Panc1 (cell line): ENCODE measurements at regions not wholly inside any gene's neighbourhood (a gene's known extent, or its start where the extent isn't known, plus 50 kb on each side); places are given as distances from the start of the nearest gene placed in this dataset.

ENCODE experiments used
- ATAC-seq: fragments of 200-7000 bp; cut with Tn5 transposase; 2 replicates; pipeline ENCODE4 v1.9.1; 2020; ENCODE audit warnings: mild to moderate bottlenecking, moderate library complexity
- BruUV-seq: library from RNA; stranded (reverse); fragments of 400-500 nt; replicated peaks from 2 replicates; lab custom pipeline; 2021; lab: Mats Ljungman, UMichigan
- CTCF ChIA-PET: fragments of 300-600 bp; sonication (Branson Sonifier 250); formaldehyde crosslinking; loops from one replicate; lab custom pipeline; 2022; ENCODE audit warnings: antibody characterized with exemption; lab: Charles Lee
- POLR2A ChIA-PET: fragments of 300-600 bp; sonication (Branson Sonifier 250); formaldehyde crosslinking; loops from one replicate; lab custom pipeline; 2022; ENCODE audit warnings: antibody characterized with exemption; lab: Charles Lee
- DNase-seq: peaks from one replicate; pipeline ENCODE4 v3.0.0-alpha.2; 2010; ENCODE audit warnings: low read depth, low spot score
- H3K27ac ChIP-seq: 2 replicates; pipeline ENCODE4 v1.5.1; 2011; ENCODE audit warnings: mild to moderate bottlenecking, low read length, inconsistent platforms
- H3K27me3 ChIP-seq: fragments of 200-500 bp; sonication (Bioruptor generic); 2 replicates; pipeline ENCODE4 v1.6.0; 2014; ENCODE audit warnings: low read length, inconsistent platforms; ENCODE audit not compliant: control insufficient read depth, insufficient read depth
- H3K36me3 ChIP-seq: fragments of 200-500 bp; sonication (Bioruptor generic); 2 replicates; pipeline ENCODE4 v1.5.1; 2014; ENCODE audit warnings: inconsistent platforms, mild to moderate bottlenecking, low read length, moderate library complexity; ENCODE audit not compliant: control insufficient read depth, insufficient read depth
- H3K4me1 ChIP-seq: 2 replicates; pipeline ENCODE4 v1.5.1; 2011; ENCODE audit warnings: inconsistent platforms, mild to moderate bottlenecking, low read length, moderate library complexity; ENCODE audit not compliant: control insufficient read depth, insufficient read depth
- H3K4me3 ChIP-seq, 2 experiments: 2 replicates each; pipeline ENCODE4 v1.5.1; 2011 to 2012; ENCODE audit warnings: low read depth in 2 of 2, low read length in 2 of 2, mild to moderate bottlenecking in 2 of 2, inconsistent platforms in 1 of 2, moderate library complexity in 1 of 2
- H3K9me3 ChIP-seq: fragments of 200-500 bp; sonication (Bioruptor generic); 2 replicates; pipeline ENCODE4 v1.5.1; 2014; ENCODE audit warnings: low read depth, mild to moderate bottlenecking, inconsistent platforms, low read length, moderate library complexity; ENCODE audit not compliant: control insufficient read depth, insufficient read depth
- POLR2AphosphoS5 ChIP-seq: IDR thresholded peaks from 2 replicates; pipeline ENCODE4 v1.6.1; 2012; ENCODE audit warnings: mild to moderate bottlenecking, low read depth, low read length, moderate library complexity
- REST ChIP-seq, 2 experiments: IDR thresholded peaks; 2 replicates each; pipeline ENCODE4 v1.6.1; 2011 to 2012; ENCODE audit warnings: low read depth in 2 of 2, control low read depth in 1 of 2, low read length in 1 of 2, mild to moderate bottlenecking in 1 of 2, moderate library complexity in 1 of 2; ENCODE audit not compliant: insufficient read depth in 1 of 2
- SIN3A ChIP-seq: IDR thresholded peaks from 2 replicates; pipeline ENCODE4 v1.6.1; 2012; ENCODE audit warnings: low read depth, mild to moderate bottlenecking, low read length, moderate library complexity, borderline replicate concordance; ENCODE audit not compliant: insufficient read depth
- TCF7L2 ChIP-seq: IDR thresholded peaks from 2 replicates; pipeline ENCODE4 v1.6.1; 2011; ENCODE audit warnings: mild to moderate bottlenecking, low read depth, low read length, inconsistent platforms
- in situ Hi-C: cut with HindIII; loops from 2 replicates; pipeline ENCODE4 v1.10.0; 2016; ENCODE audit warnings: low sequenced_read_pairs, low pct_unique_long_range_greater_than_20kb
- intact Hi-C: fragments of 100-400 bp; cut with micrococcal nuclease; formaldehyde crosslinking; loops from one replicate; pipeline ENCODE4 v1.10.0; 2022; ENCODE audit not compliant: unreplicated experiment
- TF ChIP-seq, protein P1 (sequence below): fragments of 450-650 bp; IDR thresholded peaks from 2 replicates; pipeline ENCODE4 v1.5.1; 2017; ENCODE audit warnings: mild to moderate bottlenecking

DNA sequence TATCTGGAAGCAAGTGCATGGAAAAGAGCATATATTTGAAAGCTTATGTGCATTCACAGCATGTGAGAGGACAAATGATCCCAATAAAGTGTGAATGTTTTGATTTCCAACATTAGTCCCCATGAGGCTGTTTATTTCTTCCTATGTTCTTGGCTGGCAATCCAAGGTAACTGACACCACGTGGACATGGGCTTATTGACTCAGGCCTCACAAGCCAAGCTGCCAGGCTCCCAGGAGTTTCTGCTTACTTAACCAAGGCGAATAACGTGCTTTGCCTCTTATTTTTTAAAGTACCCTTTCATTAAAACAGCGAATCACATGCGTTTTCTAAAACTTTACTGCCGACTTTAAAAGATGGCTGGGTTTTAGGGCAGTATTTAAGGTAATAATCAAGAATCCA lies 441.7 kb downstream of the FUT8 start:
- Histone ChIP-seq H3K4me1 (no peaks in the 10 kb centered on the region), H3K27ac (no peak overlapping the region), H3K36me3 (no peaks in the 10 kb centered on the region), H3K27me3 (no peaks in the 10 kb centered on the region), H3K4me3 (no peak overlapping the region), H3K9me3 (no peaks in the 10 kb centered on the region)
- in situ Hi-C loops, result no loop called here
- ATAC-seq (no peak), DNase-seq (no peak)
- ChIA-PET POLR2A (no interaction called here), CTCF (no interaction called here)
- intact Hi-C loops, result no loop called here
- no TSS peak for BruUV-seq
- TF ChIP-seq, protein P1, sequence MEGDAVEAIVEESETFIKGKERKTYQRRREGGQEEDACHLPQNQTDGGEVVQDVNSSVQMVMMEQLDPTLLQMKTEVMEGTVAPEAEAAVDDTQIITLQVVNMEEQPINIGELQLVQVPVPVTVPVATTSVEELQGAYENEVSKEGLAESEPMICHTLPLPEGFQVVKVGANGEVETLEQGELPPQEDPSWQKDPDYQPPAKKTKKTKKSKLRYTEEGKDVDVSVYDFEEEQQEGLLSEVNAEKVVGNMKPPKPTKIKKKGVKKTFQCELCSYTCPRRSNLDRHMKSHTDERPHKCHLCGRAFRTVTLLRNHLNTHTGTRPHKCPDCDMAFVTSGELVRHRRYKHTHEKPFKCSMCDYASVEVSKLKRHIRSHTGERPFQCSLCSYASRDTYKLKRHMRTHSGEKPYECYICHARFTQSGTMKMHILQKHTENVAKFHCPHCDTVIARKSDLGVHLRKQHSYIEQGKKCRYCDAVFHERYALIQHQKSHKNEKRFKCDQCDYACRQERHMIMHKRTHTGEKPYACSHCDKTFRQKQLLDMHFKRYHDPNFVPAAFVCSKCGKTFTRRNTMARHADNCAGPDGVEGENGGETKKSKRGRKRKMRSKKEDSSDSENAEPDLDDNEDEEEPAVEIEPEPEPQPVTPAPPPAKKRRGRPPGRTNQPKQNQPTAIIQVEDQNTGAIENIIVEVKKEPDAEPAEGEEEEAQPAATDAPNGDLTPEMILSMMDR, result no peak
- no peak for TF ChIP-seq POLR2AphosphoS5

- DNase-seq (no peak), ATAC-seq (no peak)
- no peak overlapping the region for H3K4me3 ChIP-seq
- H3K4me1 ChIP-seq, result no peaks in the 10 kb centered on the region
- POLR2A ChIA-PET, result interaction anchor here (0.5 kb wide), 1 partner anchor 302 kb away, joined by 6 read pairs; no protein-coding TSS in a partner anchor
- H3K36me3 ChIP-seq, result no peaks in the 10 kb centered on the region
- no peaks in the 10 kb centered on the region; the same call in 1 of the 2 replicates for H3K27me3 ChIP-seq
- CTCF ChIA-PET, result no interaction called here
- TF ChIP-seq REST (IDR thresholded peaks at IDR 0.05; ENCODE audit: insufficient read depth in 1 of 2, low read depth in 2 of 2, low read length in 1 of 2) (no peak), TCF7L2 (no peak), POLR2AphosphoS5 (no peak), SIN3A (no peak)
- TF ChIP-seq, protein P1, result no peak
- in situ Hi-C loops (no loop called here), intact Hi-C loops (no loop called here)
- no peak overlapping the region for H3K27ac ChIP-seq
- H3K9me3 ChIP-seq, result no peaks in the 10 kb centered on the region
- no TSS peak for BruUV-seq
Observed at GRCh38 chr14:65860956-65861611, 448.6 kb downstream of the FUT8 start.
